GM12864 (cell line): ENCODE measurements at regions not wholly inside any gene's neighbourhood (a gene's known extent, or its start where the extent isn't known, plus 50 kb on each side); places are given as distances from the start of the nearest gene placed in this dataset.
"Not testable (repeated sequence)": the region's sequence is repeated elsewhere in the genome, so short reads cannot be mapped to it uniquely, and the experiment has no call there.

Experiments used
- DNase-seq: peaks from one replicate; pipeline ENCODE4 v3.0.0-alpha.2; 2011; ENCODE audit warnings: low read depth
- H3K4me3 ChIP-seq: 2 replicates; pipeline ENCODE4 v1.5.1; 2011; ENCODE audit warnings: mild to moderate bottlenecking, low read depth, low read length, control low read depth
- CTCF ChIP-seq: IDR thresholded peaks from 2 replicates; pipeline ENCODE4 v1.5.1; 2011; ENCODE audit warnings: low read depth, mild to moderate bottlenecking, moderate library complexity, low read length, control low read depth, inconsistent platforms; ENCODE audit errors: missing control alignments

GRCh38 chr14:61146899-61147298 is 134.2 kb downstream of the TMEM30B start:
- no peak for DNase-seq
- no peak for TF ChIP-seq CTCF
- no peak overlapping the region for H3K4me3 ChIP-seq

- H3K4me3 ChIP-seq: no peak overlapping the region
- no peak for DNase-seq
- no peak for TF ChIP-seq CTCF
These were observed 135.1 kb downstream of the TMEM30B start for GRCh38 chr14:61145903-61146481.

GRCh38 chr14:61145034-61145902 is 135.9 kb downstream of the TMEM30B start:
- TF ChIP-seq CTCF: no peak
- H3K4me3 ChIP-seq: no peak overlapping the region
- no peak for DNase-seq

- not testable (repeated sequence) for H3K4me3 ChIP-seq, DNase-seq
These were observed 136.8 kb downstream of the TMEM30B start for GRCh38 chr14:61144117-61145033.

- TF ChIP-seq CTCF: no peak
- H3K4me3 ChIP-seq: no peak overlapping the region
- no peak for DNase-seq
These were observed 140.3 kb downstream of the TMEM30B start for GRCh38 chr14:61140872-61141271.

- H3K4me3 ChIP-seq: no peak overlapping the region
- DNase-seq: no peak
- TF ChIP-seq CTCF: no peak
These were observed 140.9 kb downstream of the TMEM30B start for GRCh38 chr14:61140271-61140670.

GRCh38 chr14:61139006-61139599 is 142.0 kb downstream of the TMEM30B start:
- no peak for DNase-seq
- H3K4me3 ChIP-seq: no peak overlapping the region
- TF ChIP-seq CTCF: no peak
